ENCODE measurements at regions not wholly inside any gene's neighbourhood (a gene's known extent, or its start where the extent isn't known, plus 50 kb on each side); places are given as distances from the start of the nearest gene placed in this dataset.
"Not testable (repeated sequence)": the region's sequence is repeated elsewhere in the genome, so short reads cannot be mapped to it uniquely, and the experiment has no call there.

- H3K4me3 ChIP-seq (ENCODE audit: low read length in 3 of 3): no peak overlapping the region
- H3K27me3 ChIP-seq (ENCODE audit: control insufficient read depth in 3 of 3, insufficient read depth in 3 of 3, low read length in 3 of 3): peaks cover 0 to 9% (median 0%) of the 10 kb centered on the region in 3 donors
- H3K27ac ChIP-seq (ENCODE audit: low read depth, low read length): no peak overlapping the region
These were observed 243.3 kb upstream of the TCERG1L start for GRCh38 chr10:131554821-131555220.

GRCh38 chr10:131555406-131555805 is 243.9 kb upstream of the TCERG1L start:
- peaks cover 0 to 6% (median 0%) of the 10 kb centered on the region in 3 donors for H3K27me3 ChIP-seq (ENCODE audit: control insufficient read depth in 3 of 3, insufficient read depth in 3 of 3, low read length in 3 of 3)
- no peak overlapping the region for H3K27ac ChIP-seq (ENCODE audit: low read depth, low read length)
- no peaks in the 10 kb centered on the region for H3K36me3 ChIP-seq (ENCODE audit: control insufficient read depth in 3 of 3, insufficient read depth in 3 of 3, low read length in 3 of 3)
- no peak overlapping the region for H3K4me3 ChIP-seq (ENCODE audit: low read length in 3 of 3)
- peaks cover 8 to 19% (median 17%) of the 10 kb centered on the region in 3 donors for H3K4me1 ChIP-seq (ENCODE audit: control insufficient read depth in 3 of 3, insufficient read depth in 3 of 3, low read length in 3 of 3)
- H3K9me3 ChIP-seq (ENCODE audit: control insufficient read depth in 3 of 3, low read length in 3 of 3): no peaks in the 10 kb centered on the region
- no peak overlapping the region for H3K9ac ChIP-seq (ENCODE audit: low read depth in 1 of 3, low read length in 3 of 3)

More at GRCh38 chr10:131554821-131555220, 243.3 kb upstream of the TCERG1L start:
- no peaks in the 10 kb centered on the region for H3K36me3 ChIP-seq (ENCODE audit: control insufficient read depth in 3 of 3, insufficient read depth in 3 of 3, low read length in 3 of 3)
- no peak overlapping the region for H3K9ac ChIP-seq (ENCODE audit: low read depth in 1 of 3, low read length in 3 of 3)
- H3K4me1 ChIP-seq (ENCODE audit: control insufficient read depth in 3 of 3, insufficient read depth in 3 of 3, low read length in 3 of 3): peaks cover 8 to 19% (median 17%) of the 10 kb centered on the region in 3 donors
- H3K9me3 ChIP-seq (ENCODE audit: control insufficient read depth in 3 of 3, low read length in 3 of 3): no peaks in the 10 kb centered on the region

GRCh38 chr10:131556061-131556896 is 244.8 kb upstream of the TCERG1L start:
- no peaks in the 10 kb centered on the region for H3K36me3 ChIP-seq (ENCODE audit: control insufficient read depth in 3 of 3, insufficient read depth in 3 of 3, low read length in 3 of 3)
- no peaks in the 10 kb centered on the region for H3K9me3 ChIP-seq (ENCODE audit: control insufficient read depth in 3 of 3, low read length in 3 of 3)
- peaks cover 8 to 19% (median 17%) of the 10 kb centered on the region in 3 donors for H3K4me1 ChIP-seq (ENCODE audit: control insufficient read depth in 3 of 3, insufficient read depth in 3 of 3, low read length in 3 of 3)
- H3K9ac ChIP-seq (ENCODE audit: low read depth in 1 of 3, low read length in 3 of 3): no peak overlapping the region
- H3K27me3 ChIP-seq (ENCODE audit: control insufficient read depth in 3 of 3, insufficient read depth in 3 of 3, low read length in 3 of 3): peaks cover 0 to 6% (median 5%) of the 10 kb centered on the region in 3 donors
- peak overlapping the region; percentile 20 to 35 (median 32) for H3K4me3 ChIP-seq (ENCODE audit: low read length in 3 of 3)
- no peak overlapping the region for H3K27ac ChIP-seq (ENCODE audit: low read depth, low read length)

GRCh38 chr10:131556897-131557495 is 245.5 kb upstream of the TCERG1L start:
- peaks cover 8 to 19% (median 17%) of the 10 kb centered on the region in 3 donors for H3K4me1 ChIP-seq (ENCODE audit: control insufficient read depth in 3 of 3, insufficient read depth in 3 of 3, low read length in 3 of 3)
- no peaks in the 10 kb centered on the region for H3K36me3 ChIP-seq (ENCODE audit: control insufficient read depth in 3 of 3, insufficient read depth in 3 of 3, low read length in 3 of 3)
- H3K27ac ChIP-seq (ENCODE audit: low read depth, low read length): peak overlapping the region; percentile 44
- H3K9ac ChIP-seq (ENCODE audit: low read depth in 1 of 3, low read length in 3 of 3): peak overlapping the region in 1 of 3 donors; percentile 25
- no peaks in the 10 kb centered on the region for H3K9me3 ChIP-seq (ENCODE audit: control insufficient read depth in 3 of 3, low read length in 3 of 3)
- peaks cover 0 to 9% (median 5%) of the 10 kb centered on the region in 3 donors for H3K27me3 ChIP-seq (ENCODE audit: control insufficient read depth in 3 of 3, insufficient read depth in 3 of 3, low read length in 3 of 3)
- H3K4me3 ChIP-seq (ENCODE audit: low read length in 3 of 3): peak overlapping the region; percentile 20 to 35 (median 32)

- not testable (repeated sequence) for H3K27ac ChIP-seq (ENCODE audit: low read depth, low read length); H3K4me3 ChIP-seq (ENCODE audit: low read length in 3 of 3); H3K9me3 ChIP-seq (ENCODE audit: control insufficient read depth in 3 of 3, low read length in 3 of 3); H3K27me3 ChIP-seq (ENCODE audit: control insufficient read depth in 3 of 3, insufficient read depth in 3 of 3, low read length in 3 of 3); H3K36me3 ChIP-seq (ENCODE audit: control insufficient read depth in 3 of 3, insufficient read depth in 3 of 3, low read length in 3 of 3); H3K9ac ChIP-seq (ENCODE audit: low read depth in 1 of 3, low read length in 3 of 3)
- peaks cover 8 to 13% (median 9%) of the 10 kb centered on the region in 3 donors for H3K4me1 ChIP-seq (ENCODE audit: control insufficient read depth in 3 of 3, insufficient read depth in 3 of 3, low read length in 3 of 3)
These were observed 246.4 kb upstream of the TCERG1L start for GRCh38 chr10:131557956-131558355.

DNA sequence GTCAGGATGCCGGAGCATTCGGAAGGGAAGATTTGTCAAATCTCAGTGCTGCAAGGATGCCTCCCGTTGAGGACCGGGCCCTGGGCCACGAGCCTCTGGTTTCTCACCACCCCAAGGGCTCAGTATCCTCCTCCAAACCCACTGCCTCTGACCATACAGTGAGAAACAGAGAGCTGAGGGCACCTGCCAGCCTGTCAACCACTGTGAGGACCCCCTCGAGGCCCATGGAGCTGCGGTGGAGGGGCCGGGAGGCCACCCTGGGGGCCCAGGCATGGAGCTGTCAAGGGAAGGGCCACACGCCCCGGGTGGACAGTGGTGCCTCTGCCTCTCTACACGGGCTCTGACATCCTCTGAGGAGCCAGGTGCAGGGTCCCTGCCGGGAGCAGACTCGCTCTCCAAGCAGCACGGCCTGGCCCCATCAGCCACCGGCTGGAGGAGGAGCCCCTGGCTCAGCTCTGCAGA is 248.0 kb upstream of the TCERG1L start:
- Histone ChIP-seq H3K4me1 (ENCODE audit: control insufficient read depth in 3 of 3, insufficient read depth in 3 of 3, low read length in 3 of 3) (peaks cover 8 to 12% (median 9%) of the 10 kb centered on the region in 3 donors), H3K36me3 (ENCODE audit: control insufficient read depth in 3 of 3, insufficient read depth in 3 of 3, low read length in 3 of 3) (no peaks in the 10 kb centered on the region), H3K4me3 (ENCODE audit: low read length in 3 of 3) (no peak overlapping the region), H3K27ac (ENCODE audit: low read depth, low read length) (no peak overlapping the region), H3K27me3 (ENCODE audit: control insufficient read depth in 3 of 3, insufficient read depth in 3 of 3, low read length in 3 of 3) (peaks cover 0 to 9% (median 5%) of the 10 kb centered on the region in 3 donors), H3K9ac (ENCODE audit: low read depth in 1 of 3, low read length in 3 of 3) (no peak overlapping the region), H3K9me3 (ENCODE audit: control insufficient read depth in 3 of 3, low read length in 3 of 3) (no peaks in the 10 kb centered on the region)

DNA sequence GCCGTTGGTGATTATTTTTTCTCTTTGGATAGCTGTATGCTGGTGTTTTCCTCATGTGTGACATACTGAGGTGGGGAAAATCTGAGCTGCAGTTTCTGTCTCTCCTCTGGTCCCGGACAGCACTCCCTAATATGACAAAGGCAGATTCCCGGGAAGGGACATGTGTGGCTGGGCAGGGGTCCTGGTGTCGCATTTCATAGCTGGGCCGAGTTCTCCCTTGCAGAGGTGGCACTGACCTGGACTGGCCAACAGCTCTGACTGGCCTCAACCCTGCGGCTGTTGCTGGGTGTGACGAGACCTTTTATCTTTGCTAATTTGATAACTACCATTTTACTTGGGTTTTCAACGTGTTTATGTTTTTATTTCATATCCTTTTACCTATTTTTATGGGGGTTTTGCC is 248.6 kb upstream of the TCERG1L start:
- Histone ChIP-seq H3K27me3 (ENCODE audit: control insufficient read depth in 3 of 3, insufficient read depth in 3 of 3, low read length in 3 of 3) (peaks cover 0 to 9% (median 5%) of the 10 kb centered on the region in 3 donors), H3K36me3 (ENCODE audit: control insufficient read depth in 3 of 3, insufficient read depth in 3 of 3, low read length in 3 of 3) (no peaks in the 10 kb centered on the region)

DNA sequence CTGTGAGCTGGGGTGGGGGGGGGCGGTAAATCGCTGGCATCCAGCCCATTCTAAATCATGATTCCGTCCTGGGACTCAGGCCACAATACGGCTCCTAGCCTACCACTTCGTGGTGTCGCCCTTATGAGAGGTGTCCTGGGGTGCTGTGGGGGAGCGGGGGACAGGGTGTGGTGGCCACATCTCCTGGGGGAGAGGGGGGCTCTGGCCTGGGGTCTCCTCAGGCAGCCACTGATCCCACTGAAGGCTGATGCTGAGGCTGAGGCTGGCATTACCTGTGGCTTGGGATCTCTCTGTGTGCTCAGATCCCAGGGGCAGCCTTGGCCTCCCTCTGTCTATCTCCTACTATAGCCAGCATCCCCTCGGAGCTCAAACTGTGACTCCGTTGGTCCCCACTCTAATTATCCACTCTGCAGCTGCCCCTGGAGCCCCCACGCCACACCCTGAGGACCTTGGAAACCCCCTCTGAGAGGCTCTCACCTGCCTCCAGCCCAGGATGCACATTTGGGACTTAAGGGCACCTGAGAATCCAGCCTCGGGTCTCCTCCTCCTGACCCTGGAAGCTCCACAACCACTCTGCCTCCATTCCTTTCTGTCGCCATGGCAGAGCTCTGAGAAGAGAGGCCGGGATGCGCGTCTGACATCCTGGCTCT is 249.3 kb upstream of the TCERG1L start:
- Histone ChIP-seq H3K9ac (ENCODE audit: low read depth in 1 of 3, low read length in 3 of 3) (no peak overlapping the region), H3K9me3 (ENCODE audit: control insufficient read depth in 3 of 3, low read length in 3 of 3) (peaks cover 0 to under 1% (median 0%) of the 10 kb centered on the region in 3 donors), H3K27ac (ENCODE audit: low read depth, low read length) (no peak overlapping the region), H3K4me1 (ENCODE audit: control insufficient read depth in 3 of 3, insufficient read depth in 3 of 3, low read length in 3 of 3) (peaks cover 8 to 12% (median 9%) of the 10 kb centered on the region in 3 donors), H3K4me3 (ENCODE audit: low read length in 3 of 3) (no peak overlapping the region), H3K27me3 (ENCODE audit: control insufficient read depth in 3 of 3, insufficient read depth in 3 of 3, low read length in 3 of 3) (peaks cover 0 to 9% (median 5%) of the 10 kb centered on the region in 3 donors), H3K36me3 (ENCODE audit: control insufficient read depth in 3 of 3, insufficient read depth in 3 of 3, low read length in 3 of 3) (no peaks in the 10 kb centered on the region)

More for the DNA sequence above, 248.6 kb upstream of the TCERG1L start:
- no peak overlapping the region for H3K9ac ChIP-seq (ENCODE audit: low read depth in 1 of 3, low read length in 3 of 3)
- H3K9me3 ChIP-seq (ENCODE audit: control insufficient read depth in 3 of 3, low read length in 3 of 3): no peaks in the 10 kb centered on the region
- peaks cover 8 to 12% (median 9%) of the 10 kb centered on the region in 3 donors for H3K4me1 ChIP-seq (ENCODE audit: control insufficient read depth in 3 of 3, insufficient read depth in 3 of 3, low read length in 3 of 3)
- H3K4me3 ChIP-seq (ENCODE audit: low read length in 3 of 3): no peak overlapping the region
- no peak overlapping the region for H3K27ac ChIP-seq (ENCODE audit: low read depth, low read length)

DNA sequence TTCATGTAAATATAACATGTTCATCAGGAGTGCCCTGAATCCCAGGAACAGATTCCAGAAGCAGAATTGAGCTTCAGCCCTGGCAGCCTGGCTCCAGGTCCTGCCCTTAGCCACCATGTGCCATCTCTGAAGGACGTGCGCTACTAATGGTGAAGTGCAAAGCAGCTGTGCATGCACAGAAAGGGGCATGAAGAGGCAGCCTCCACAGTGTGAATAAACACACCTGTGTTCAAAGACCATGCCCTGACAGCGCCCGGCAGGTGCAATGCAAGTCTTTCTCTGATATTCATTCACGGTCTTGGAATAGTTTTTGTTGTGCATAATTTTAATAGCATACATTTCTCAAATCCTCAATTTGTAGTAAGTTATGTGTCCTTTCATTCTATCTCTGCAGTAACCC is 250.4 kb upstream of the TCERG1L start:
- Histone ChIP-seq H3K27ac (ENCODE audit: low read depth, low read length) (no peak overlapping the region), H3K27me3 (ENCODE audit: control insufficient read depth in 3 of 3, insufficient read depth in 3 of 3, low read length in 3 of 3) (peaks cover 0 to 9% (median 5%) of the 10 kb centered on the region in 3 donors), H3K9me3 (ENCODE audit: control insufficient read depth in 3 of 3, low read length in 3 of 3) (peaks cover 0 to 3% (median 2%) of the 10 kb centered on the region in 3 donors), H3K4me1 (ENCODE audit: control insufficient read depth in 3 of 3, insufficient read depth in 3 of 3, low read length in 3 of 3) (peaks cover 2 to 3% (median 2%) of the 10 kb centered on the region in 3 donors), H3K9ac (ENCODE audit: low read depth in 1 of 3, low read length in 3 of 3) (no peak overlapping the region), H3K36me3 (ENCODE audit: control insufficient read depth in 3 of 3, insufficient read depth in 3 of 3, low read length in 3 of 3) (no peaks in the 10 kb centered on the region), H3K4me3 (ENCODE audit: low read length in 3 of 3) (no peak overlapping the region)
